ENCODE measurements at regions not wholly inside any gene's neighbourhood (a gene's known extent, or its start where the extent isn't known, plus 50 kb on each side); places are given as distances from the start of the nearest gene placed in this dataset.

DNA sequence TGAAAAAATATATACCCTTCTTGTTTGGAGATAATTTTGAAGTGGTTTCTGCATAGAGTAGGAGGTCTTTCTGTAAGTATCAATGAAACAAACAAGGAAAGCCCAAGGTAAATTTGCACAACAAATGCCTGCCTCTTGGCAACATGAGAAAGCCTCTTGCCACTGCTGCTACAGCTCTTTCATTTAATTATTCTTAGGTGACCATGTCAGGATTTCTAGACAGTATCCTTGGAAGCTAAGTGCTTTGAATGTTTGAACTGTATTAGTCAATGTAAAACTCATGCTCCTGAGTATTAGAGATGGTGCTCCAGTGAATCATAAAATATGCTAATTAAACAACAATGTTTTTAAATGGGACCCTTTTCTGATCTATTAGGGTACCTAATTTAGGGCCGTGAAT, 81.2 kb upstream of the ITGB1 start:
- H3K36me3 Mint-ChIP-seq = no peaks in the 10 kb centered on the region
- ChIA-PET CTCF (no interaction called here), POLR2A (no interaction called here)

GRCh38 chr10:33038672-33039071, 80.6 kb upstream of the ITGB1 start:
- H3K36me3 Mint-ChIP-seq = no peaks in the 10 kb centered on the region
- H3K27ac Mint-ChIP-seq = no peak overlapping the region
- H3K9me3 Mint-ChIP-seq = no peaks in the 10 kb centered on the region
- intact Hi-C loops (cut with micrococcal nuclease) = no loop called here
- CTCF ChIA-PET = no interaction called here
- ATAC-seq = no peak
- H3K36me3 ChIP-seq (ENCODE audit: control insufficient read depth in 2 of 3, insufficient read depth in 3 of 3, low read length in 3 of 3) = no peaks in the 10 kb centered on the region
- DNase-seq = no peak
- H3K4me1 ChIP-seq (ENCODE audit: control insufficient read depth in 2 of 2, insufficient read depth in 2 of 2, low read length in 2 of 2) = no peaks in the 10 kb centered on the region
- H3K27me3 ChIP-seq (ENCODE audit: control insufficient read depth in 2 of 2, insufficient read depth in 2 of 2, low read length in 2 of 2) = no peaks in the 10 kb centered on the region
- POLR2A ChIA-PET = no interaction called here
- H3K9me3 ChIP-seq (ENCODE audit: control insufficient read depth in 2 of 3, low read length in 3 of 3) = no peaks in the 10 kb centered on the region
- H3K27ac ChIP-seq (ENCODE audit: low read depth, low read length) = no peak overlapping the region
- no peak overlapping the region for H3K4me3 ChIP-seq (ENCODE audit: low read length)
- no peak overlapping the region for H3K4me3 Mint-ChIP-seq
- H3K4me1 Mint-ChIP-seq = peaks cover 0 to 3% (median 0%) of the 10 kb centered on the region in 7 donors
- peaks cover 0 to 5% (median 3%) of the 10 kb centered on the region in 5 donors for H3K27me3 Mint-ChIP-seq

More for the DNA sequence above, 81.2 kb upstream of the ITGB1 start:
- no peak overlapping the region for H3K27ac Mint-ChIP-seq
- ATAC-seq (no peak), DNase-seq (no peak)
- H3K9me3 Mint-ChIP-seq = no peaks in the 10 kb centered on the region
- H3K27me3 ChIP-seq (ENCODE audit: control insufficient read depth in 2 of 2, insufficient read depth in 2 of 2, low read length in 2 of 2) = no peaks in the 10 kb centered on the region
- no peak overlapping the region for H3K27ac ChIP-seq (ENCODE audit: low read depth, low read length)
- peaks cover 0 to 3% (median 0%) of the 10 kb centered on the region in 7 donors for H3K4me1 Mint-ChIP-seq
- H3K9me3 ChIP-seq (ENCODE audit: control insufficient read depth in 2 of 3, low read length in 3 of 3) = no peaks in the 10 kb centered on the region
- H3K4me1 ChIP-seq (ENCODE audit: control insufficient read depth in 2 of 2, insufficient read depth in 2 of 2, low read length in 2 of 2) = no peaks in the 10 kb centered on the region
- H3K36me3 ChIP-seq (ENCODE audit: control insufficient read depth in 2 of 3, insufficient read depth in 3 of 3, low read length in 3 of 3) = no peaks in the 10 kb centered on the region
- intact Hi-C loops (cut with micrococcal nuclease) = no loop called here
- H3K4me3 ChIP-seq (ENCODE audit: low read length) = no peak overlapping the region
- no peak overlapping the region for H3K4me3 Mint-ChIP-seq
- H3K27me3 Mint-ChIP-seq = peaks cover 0 to 5% (median 3%) of the 10 kb centered on the region in 5 donors

- ATAC-seq (no peak), DNase-seq (no peak)
- no peak overlapping the region for H3K27ac Mint-ChIP-seq
- H3K36me3 ChIP-seq (ENCODE audit: control insufficient read depth in 2 of 3, insufficient read depth in 3 of 3, low read length in 3 of 3) = no peaks in the 10 kb centered on the region
- no peaks in the 10 kb centered on the region for H3K9me3 ChIP-seq (ENCODE audit: control insufficient read depth in 2 of 3, low read length in 3 of 3)
- H3K4me3 Mint-ChIP-seq = no peak overlapping the region
- intact Hi-C loops (cut with micrococcal nuclease) = no loop called here
- H3K36me3 Mint-ChIP-seq = no peaks in the 10 kb centered on the region
- no peaks in the 10 kb centered on the region for H3K27me3 ChIP-seq (ENCODE audit: control insufficient read depth in 2 of 2, insufficient read depth in 2 of 2, low read length in 2 of 2)
- no peak overlapping the region for H3K27ac ChIP-seq (ENCODE audit: low read depth, low read length)
- peaks cover 0 to 3% (median 0%) of the 10 kb centered on the region in 7 donors for H3K4me1 Mint-ChIP-seq
- no peaks in the 10 kb centered on the region for H3K4me1 ChIP-seq (ENCODE audit: control insufficient read depth in 2 of 2, insufficient read depth in 2 of 2, low read length in 2 of 2)
- H3K4me3 ChIP-seq (ENCODE audit: low read length) = no peak overlapping the region
- ChIA-PET CTCF (no interaction called here), POLR2A (interaction anchor here (0.6 kb wide), 1 partner anchor 65 kb away, joined by 4 read pairs; no protein-coding TSS in a partner anchor)
- peaks cover 0 to 5% (median 3%) of the 10 kb centered on the region in 5 donors for H3K27me3 Mint-ChIP-seq
- no peaks in the 10 kb centered on the region for H3K9me3 Mint-ChIP-seq
Observed at GRCh38 chr10:33037726-33038125, 79.7 kb upstream of the ITGB1 start.

GRCh38 chr10:33036670-33037069, 78.6 kb upstream of the ITGB1 start:
- peaks cover 0 to 1% (median 0%) of the 10 kb centered on the region in 7 donors for H3K4me1 Mint-ChIP-seq
- Histone ChIP-seq H3K27ac (ENCODE audit: low read depth, low read length) (no peak overlapping the region), H3K9me3 (ENCODE audit: control insufficient read depth in 2 of 3, low read length in 3 of 3) (no peaks in the 10 kb centered on the region), H3K4me1 (ENCODE audit: control insufficient read depth in 2 of 2, insufficient read depth in 2 of 2, low read length in 2 of 2) (no peaks in the 10 kb centered on the region), H3K4me3 (ENCODE audit: low read length) (no peak overlapping the region), H3K36me3 (ENCODE audit: control insufficient read depth in 2 of 3, insufficient read depth in 3 of 3, low read length in 3 of 3) (no peaks in the 10 kb centered on the region), H3K27me3 (ENCODE audit: control insufficient read depth in 2 of 2, insufficient read depth in 2 of 2, low read length in 2 of 2) (no peaks in the 10 kb centered on the region)
- ChIA-PET CTCF (no interaction called here), POLR2A (no interaction called here)
- H3K27ac Mint-ChIP-seq = no peak overlapping the region
- H3K27me3 Mint-ChIP-seq = peaks cover 0 to 8% (median 3%) of the 10 kb centered on the region in 5 donors
- intact Hi-C loops (cut with micrococcal nuclease) = no loop called here
- no peaks in the 10 kb centered on the region for H3K36me3 Mint-ChIP-seq
- H3K9me3 Mint-ChIP-seq = no peaks in the 10 kb centered on the region
- no peak for DNase-seq
- ATAC-seq = no peak
- no peak overlapping the region for H3K4me3 Mint-ChIP-seq

GRCh38 chr10:33035411-33035810, 77.4 kb upstream of the ITGB1 start:
- peaks cover 0 to 5% (median 0%) of the 10 kb centered on the region in 7 donors for H3K4me1 Mint-ChIP-seq
- peaks cover 0 to 5% (median 0%) of the 10 kb centered on the region in 5 donors for H3K36me3 Mint-ChIP-seq
- Histone ChIP-seq H3K36me3 (ENCODE audit: control insufficient read depth in 2 of 3, insufficient read depth in 3 of 3, low read length in 3 of 3) (no peaks in the 10 kb centered on the region), H3K4me1 (ENCODE audit: control insufficient read depth in 2 of 2, insufficient read depth in 2 of 2, low read length in 2 of 2) (peaks cover 0 to 6% of the 10 kb centered on the region in 2 donors), H3K9me3 (ENCODE audit: control insufficient read depth in 2 of 3, low read length in 3 of 3) (no peaks in the 10 kb centered on the region), H3K27ac (ENCODE audit: low read depth, low read length) (no peak overlapping the region), H3K4me3 (ENCODE audit: low read length) (no peak overlapping the region), H3K27me3 (ENCODE audit: control insufficient read depth in 2 of 2, insufficient read depth in 2 of 2, low read length in 2 of 2) (no peaks in the 10 kb centered on the region)
- H3K27me3 Mint-ChIP-seq = peaks cover 0 to 6% (median 0%) of the 10 kb centered on the region in 5 donors
- DNase-seq (no peak), ATAC-seq (no peak)
- H3K9me3 Mint-ChIP-seq = no peaks in the 10 kb centered on the region
- ChIA-PET CTCF (no interaction called here), POLR2A (no interaction called here)
- no peak overlapping the region for H3K27ac Mint-ChIP-seq
- intact Hi-C loops (cut with micrococcal nuclease) = no loop called here
- no peak overlapping the region for H3K4me3 Mint-ChIP-seq

- peaks cover 0 to 5% (median 0%) of the 10 kb centered on the region in 5 donors for H3K36me3 Mint-ChIP-seq
- no peak overlapping the region for H3K4me3 ChIP-seq (ENCODE audit: low read length)
- H3K4me1 ChIP-seq (ENCODE audit: control insufficient read depth in 2 of 2, insufficient read depth in 2 of 2, low read length in 2 of 2) = peaks cover 0 to 11% of the 10 kb centered on the region in 2 donors
- ChIA-PET CTCF (no interaction called here), POLR2A (interaction anchor here (0.7 kb wide), 1 partner anchor 1376 kb away, joined by 3 read pairs; no protein-coding TSS in a partner anchor)
- intact Hi-C loops (cut with micrococcal nuclease) = loop anchor here in 1 of 2 donors (5.0 kb wide), 1 partner anchor 1993 kb away; no protein-coding TSS in a partner anchor
- H3K27me3 Mint-ChIP-seq = peaks cover 0 to 6% (median 0%) of the 10 kb centered on the region in 5 donors
- H3K9me3 Mint-ChIP-seq = no peaks in the 10 kb centered on the region
- DNase-seq (no peak), ATAC-seq (no peak)
- peaks cover 0 to 5% (median 0%) of the 10 kb centered on the region in 7 donors for H3K4me1 Mint-ChIP-seq
- no peaks in the 10 kb centered on the region for H3K36me3 ChIP-seq (ENCODE audit: control insufficient read depth in 2 of 3, insufficient read depth in 3 of 3, low read length in 3 of 3)
- no peaks in the 10 kb centered on the region for H3K9me3 ChIP-seq (ENCODE audit: control insufficient read depth in 2 of 3, low read length in 3 of 3)
- H3K27ac ChIP-seq (ENCODE audit: low read depth, low read length) = no peak overlapping the region
- H3K27me3 ChIP-seq (ENCODE audit: control insufficient read depth in 2 of 2, insufficient read depth in 2 of 2, low read length in 2 of 2) = no peaks in the 10 kb centered on the region
- H3K27ac Mint-ChIP-seq = no peak overlapping the region
- H3K4me3 Mint-ChIP-seq = no peak overlapping the region
Observed at GRCh38 chr10:33034931-33035330, 76.9 kb upstream of the ITGB1 start.

DNA sequence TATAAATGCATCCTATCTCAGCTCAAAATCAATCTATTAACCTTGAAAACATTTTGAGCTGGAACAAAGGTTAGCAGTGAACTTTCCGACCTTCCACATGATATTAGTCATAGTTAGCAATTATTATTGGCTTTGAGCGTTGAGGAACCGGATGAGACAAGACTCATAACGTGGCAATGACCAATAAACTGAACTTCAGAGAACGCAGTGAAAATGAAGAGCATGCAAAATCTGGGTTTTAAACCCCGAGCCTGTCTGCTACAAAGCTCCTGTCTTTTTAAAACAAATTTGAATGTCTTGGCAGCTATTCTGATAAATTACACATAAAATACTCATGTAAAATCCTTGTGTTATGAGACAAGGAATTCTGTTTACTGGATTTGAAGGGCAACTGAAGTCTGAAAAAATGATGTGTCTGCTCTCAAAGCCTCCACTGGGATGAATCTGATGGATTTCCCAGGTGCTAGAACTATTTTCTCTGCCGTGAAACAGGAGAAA, 74.7 kb upstream of the ITGB1 start:
- Mint-ChIP-seq H3K4me3 (no peak overlapping the region), H3K27me3 (peaks cover 0 to 6% (median 0%) of the 10 kb centered on the region in 5 donors), H3K4me1 (peaks cover 6 to 26% (median 20%) of the 10 kb centered on the region in 7 donors), H3K9me3 (no peaks in the 10 kb centered on the region), H3K36me3 (peaks cover 0 to 5% (median 0%) of the 10 kb centered on the region in 5 donors), H3K27ac (no peak overlapping the region)
- Histone ChIP-seq H3K27me3 (ENCODE audit: control insufficient read depth in 2 of 2, insufficient read depth in 2 of 2, low read length in 2 of 2) (no peaks in the 10 kb centered on the region), H3K4me3 (ENCODE audit: low read length) (no peak overlapping the region), H3K27ac (ENCODE audit: low read depth, low read length) (no peak overlapping the region), H3K4me1 (ENCODE audit: control insufficient read depth in 2 of 2, insufficient read depth in 2 of 2, low read length in 2 of 2) (peaks cover 11 to 20% of the 10 kb centered on the region in 2 donors), H3K9me3 (ENCODE audit: control insufficient read depth in 2 of 3, low read length in 3 of 3) (no peaks in the 10 kb centered on the region), H3K36me3 (ENCODE audit: control insufficient read depth in 2 of 3, insufficient read depth in 3 of 3, low read length in 3 of 3) (no peaks in the 10 kb centered on the region)
- POLR2A ChIA-PET = interaction anchor here (1.5 kb wide), 1 partner anchor 14 kb away, joined by 3 read pairs; no protein-coding TSS in a partner anchor
- CTCF ChIA-PET = interaction anchor here (1.4 kb wide), 1 partner anchor 123 kb away, joined by 4 read pairs; no protein-coding TSS in a partner anchor
- intact Hi-C loops (cut with micrococcal nuclease) = loop anchor here in 1 of 2 donors (5.0 kb wide), 1 partner anchor 1990 kb away; no protein-coding TSS in a partner anchor
- ATAC-seq (no peak), DNase-seq (no peak)

Measured in naive thymus-derived CD4-positive, alpha-beta T cell (primary cell).